Activated effector memory CD4-positive, alpha-beta T cell treated with anti-CD3 and anti-CD28 coated beads, Interleukin-2, amount 50 U/mL, for 16 hours (primary cell): ENCODE measurements at regions not wholly inside any gene's neighbourhood (a gene's known extent, or its start where the extent isn't known, plus 50 kb on each side); places are given as distances from the start of the nearest gene placed in this dataset.

Experiments used
- DNase-seq: peaks from one replicate; pipeline ENCODE4 v3.0.0-alpha.2; 2020

DNA sequence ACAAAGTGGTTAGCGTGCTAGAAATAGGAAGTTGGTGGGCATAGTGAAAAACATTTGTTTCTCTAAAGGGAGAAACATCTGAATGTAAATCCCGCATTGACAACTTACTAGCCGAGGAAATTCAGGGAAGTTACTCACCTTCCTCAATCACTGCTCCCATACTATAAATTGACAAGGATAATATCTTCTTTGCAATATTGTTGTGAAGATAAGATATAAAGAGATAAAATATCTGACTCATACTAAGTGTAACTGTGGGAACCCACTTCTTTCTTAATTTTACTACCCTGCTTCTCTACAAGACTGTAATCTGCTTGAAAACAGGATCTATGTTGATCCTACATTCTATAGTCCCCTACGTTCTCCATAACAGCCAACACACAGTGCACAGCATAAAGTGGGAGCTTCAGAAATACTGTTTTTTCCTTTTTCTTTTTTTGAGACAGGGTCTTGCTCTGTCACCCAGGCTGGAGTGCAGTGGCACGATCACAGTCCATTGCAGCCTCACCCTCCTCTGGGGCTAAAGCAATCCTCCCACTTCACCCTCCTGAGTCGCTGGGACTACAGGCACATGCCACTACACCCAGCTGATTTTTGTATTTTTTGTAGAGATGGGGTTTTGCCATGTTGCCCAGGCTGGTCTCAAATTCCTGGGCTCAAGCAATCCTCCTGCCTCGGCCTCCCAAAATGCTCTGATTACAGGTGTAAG is 57.4 kb upstream of the C1orf21 start:
- no peak for DNase-seq

DNA sequence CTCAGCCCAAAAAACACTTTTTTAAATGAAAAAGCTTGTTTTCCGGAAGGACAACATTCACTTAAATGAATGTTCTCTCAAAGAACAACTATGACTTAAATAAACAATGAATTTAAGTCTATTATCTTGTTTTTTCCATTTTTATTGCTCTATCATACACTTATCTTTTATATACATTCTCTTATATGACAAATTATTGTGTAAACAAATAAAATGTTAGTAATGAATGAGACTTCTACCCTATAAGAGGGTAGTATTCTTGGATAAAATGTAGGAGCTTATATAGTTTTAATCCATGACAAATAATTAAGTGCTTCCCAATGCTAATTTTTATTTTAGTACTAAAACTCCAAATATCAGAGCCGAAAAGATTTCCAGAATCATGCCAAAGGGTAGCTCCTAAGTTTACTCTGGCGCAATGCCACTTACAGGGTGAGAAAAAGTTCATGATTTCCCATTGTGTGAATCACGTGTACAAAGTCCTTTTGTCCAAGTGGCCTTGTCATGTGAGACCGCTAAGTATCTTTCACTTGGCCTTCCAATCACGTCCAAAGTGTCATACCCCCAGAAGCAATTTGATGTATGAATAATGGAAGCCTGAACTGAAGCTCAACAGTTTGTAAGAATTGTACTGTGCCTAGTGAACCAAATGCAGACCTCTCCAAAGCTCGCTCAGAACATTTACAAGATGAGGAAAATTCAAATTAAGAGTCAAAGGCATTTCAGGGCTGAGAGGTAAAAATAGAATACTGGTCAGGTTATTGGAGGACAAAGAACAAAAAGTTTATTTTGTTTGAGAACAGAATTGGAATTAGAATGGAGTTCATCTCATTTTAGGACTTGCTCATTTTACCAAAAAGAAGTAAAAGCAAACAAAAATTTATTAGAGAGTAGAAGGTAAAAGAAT is 56.6 kb upstream of the C1orf21 start:
- no peak for DNase-seq

DNA sequence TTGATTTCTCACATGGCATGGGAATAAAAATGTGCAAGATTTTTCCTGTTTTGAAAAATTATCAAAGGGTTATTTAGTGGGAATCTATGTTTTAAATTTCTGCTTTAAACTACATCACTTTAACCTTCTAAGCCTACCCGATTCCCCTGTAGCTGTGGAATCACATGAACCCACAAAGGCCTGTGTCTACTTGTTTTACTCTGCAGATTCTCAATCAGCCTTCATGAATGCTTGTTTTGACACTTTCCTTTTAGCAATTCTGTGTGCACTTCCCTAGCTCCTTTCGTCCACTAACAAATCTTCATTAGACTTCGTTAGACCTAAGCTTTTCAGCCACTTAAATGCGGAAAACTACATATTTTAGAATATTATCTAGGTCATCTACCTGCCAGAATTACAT is 56.0 kb upstream of the C1orf21 start:
- DNase-seq: no peak
